HG02884 (cell line): ENCODE measurements at regions not wholly inside any gene's neighbourhood (a gene's known extent, or its start where the extent isn't known, plus 50 kb on each side); places are given as distances from the start of the nearest gene placed in this dataset.

ENCODE experiments used
- ATAC-seq: cut with Tn5 transposase; IDR thresholded peaks from one replicate; pipeline ENCODE4 v1.9.1; 2021; ENCODE audit warnings: mild to moderate bottlenecking, moderate library complexity; ENCODE audit not compliant: unreplicated experiment

DNA sequence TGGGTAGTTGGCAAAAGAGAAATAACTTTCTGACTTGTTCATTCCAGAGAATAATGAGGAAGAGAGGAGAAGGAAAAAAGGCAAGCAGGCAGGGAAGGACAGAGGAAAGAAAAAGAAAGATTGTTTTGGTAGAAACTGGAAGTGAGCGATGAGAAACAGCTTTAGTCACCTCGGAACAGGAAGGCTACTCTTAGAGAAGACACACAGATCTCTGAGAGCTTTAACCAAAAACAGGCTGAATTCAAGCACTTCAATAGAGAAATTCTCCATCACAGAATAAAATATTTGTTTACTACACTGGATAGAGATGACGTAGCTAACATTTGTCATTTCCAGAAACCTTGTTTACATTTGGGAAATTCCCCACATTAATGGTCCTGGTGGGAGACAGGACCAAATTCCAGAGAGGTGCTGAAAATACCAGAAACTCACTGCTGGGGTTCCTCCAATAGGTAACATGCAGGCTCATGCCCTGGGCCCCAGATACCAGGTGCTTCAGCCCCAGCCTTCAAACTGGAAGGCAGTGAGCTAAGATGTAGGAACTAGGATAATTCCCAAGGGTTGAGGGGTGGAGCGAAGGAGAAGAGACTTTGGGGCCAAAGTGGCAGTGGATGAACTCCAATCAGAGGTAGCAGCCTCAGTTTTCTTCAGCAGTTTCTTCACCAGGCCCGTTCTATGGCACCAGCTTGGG is 227.7 kb upstream of the GRAMD2B start:
- ATAC-seq = no peak

GRCh38 chr5:126198531-126198930 is 224.7 kb upstream of the GRAMD2B start:
- ATAC-seq = no peak

- no peak for ATAC-seq
Observed at GRCh38 chr5:126199467-126199866, 223.7 kb upstream of the GRAMD2B start.

DNA sequence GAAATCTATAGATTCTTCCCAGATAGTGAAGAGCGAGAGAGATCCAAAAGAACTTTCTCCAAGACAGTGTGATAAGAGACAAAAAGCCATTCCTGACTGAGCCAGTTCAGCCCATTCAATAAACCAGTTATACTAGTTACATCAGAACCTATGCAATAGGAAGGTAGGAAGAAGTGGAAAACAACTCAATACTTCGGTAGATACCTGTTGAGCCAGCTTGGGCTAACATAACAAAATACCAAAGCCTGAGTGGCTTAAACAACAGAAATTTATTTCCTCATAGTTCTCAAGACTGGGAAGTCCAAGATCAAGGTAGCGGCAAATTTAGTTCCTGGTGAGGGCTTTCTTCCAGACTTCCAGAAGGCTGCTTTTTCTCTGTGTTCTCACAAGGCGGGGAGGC is 214.5 kb upstream of the GRAMD2B start:
- no peak for ATAC-seq

- no peak for ATAC-seq
Observed at GRCh38 chr5:126210955-126211354, 212.3 kb upstream of the GRAMD2B start.

GRCh38 chr5:126219616-126220015 is 203.6 kb upstream of the GRAMD2B start:
- ATAC-seq = no peak

GRCh38 chr5:126220725-126221124 is 202.5 kb upstream of the GRAMD2B start:
- ATAC-seq = no peak

- ATAC-seq = no peak
Observed at GRCh38 chr5:126228934-126229333, 194.3 kb upstream of the GRAMD2B start.

DNA sequence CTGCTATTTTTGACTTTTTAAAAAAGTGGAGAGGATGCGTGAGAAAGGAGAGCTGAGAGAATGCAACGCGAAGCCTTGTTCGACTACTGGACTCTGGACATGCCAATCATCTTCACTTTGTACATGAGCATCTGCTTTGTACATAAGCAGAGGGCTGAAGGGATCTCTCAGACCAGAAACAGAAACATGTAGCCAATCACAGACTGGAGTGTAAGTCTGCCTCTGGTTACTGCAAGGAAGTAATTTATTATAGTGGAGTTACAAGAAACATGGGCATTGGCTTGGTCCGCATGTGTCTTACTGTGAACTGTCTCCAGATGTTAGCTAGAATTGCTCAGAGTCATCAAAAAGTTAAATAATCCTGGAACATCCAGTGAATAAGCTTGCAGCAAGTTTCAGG is 190.0 kb upstream of the GRAMD2B start:
- ATAC-seq = no peak

- no peak for ATAC-seq
Observed at GRCh38 chr5:126234563-126235195, 188.5 kb upstream of the GRAMD2B start.

- no peak for ATAC-seq
Observed at GRCh38 chr5:126235628-126236027, 187.6 kb upstream of the GRAMD2B start.

DNA sequence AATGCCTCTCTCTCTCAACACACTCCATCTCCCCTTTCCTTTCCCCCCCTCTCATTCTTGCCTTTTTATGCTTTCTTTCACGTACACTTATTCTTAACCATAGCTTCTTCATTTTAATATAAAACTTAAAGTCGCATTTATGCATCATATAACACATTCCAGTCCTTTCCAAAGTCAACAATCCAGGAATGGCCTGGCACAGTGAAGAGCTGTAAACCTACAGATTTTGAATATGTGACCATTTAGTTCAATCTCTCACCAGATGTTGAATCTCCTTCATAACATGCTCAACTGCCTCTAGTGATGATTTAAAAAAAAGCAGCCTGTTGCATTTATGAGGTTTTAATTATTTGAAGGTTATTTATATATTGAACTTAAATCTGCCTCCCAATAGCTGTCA is 186.2 kb upstream of the GRAMD2B start:
- ATAC-seq = no peak

DNA sequence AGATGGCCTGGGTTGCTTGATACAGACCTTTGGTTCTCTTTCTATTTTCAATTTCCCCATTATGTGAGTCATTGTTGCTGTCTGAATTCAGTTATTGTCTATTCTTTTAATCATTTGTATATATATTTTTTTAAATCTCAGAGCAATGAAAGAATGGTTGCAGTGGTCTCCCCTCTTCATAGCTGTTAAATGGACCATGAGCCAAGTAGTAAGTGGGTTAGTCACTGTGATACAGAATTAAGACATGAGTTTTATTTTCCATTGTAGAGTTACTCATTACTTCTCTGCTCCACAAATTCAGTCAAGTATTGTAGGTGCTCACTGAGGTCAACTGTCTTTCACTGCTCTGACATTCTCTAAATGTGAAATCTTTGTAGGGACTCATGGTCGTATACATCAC is 174.6 kb upstream of the GRAMD2B start:
- no peak for ATAC-seq

GRCh38 chr5:126251024-126251423 is 172.2 kb upstream of the GRAMD2B start:
- no peak for ATAC-seq

- ATAC-seq = no peak
Observed at GRCh38 chr5:126253406-126253805, 169.8 kb upstream of the GRAMD2B start.

DNA sequence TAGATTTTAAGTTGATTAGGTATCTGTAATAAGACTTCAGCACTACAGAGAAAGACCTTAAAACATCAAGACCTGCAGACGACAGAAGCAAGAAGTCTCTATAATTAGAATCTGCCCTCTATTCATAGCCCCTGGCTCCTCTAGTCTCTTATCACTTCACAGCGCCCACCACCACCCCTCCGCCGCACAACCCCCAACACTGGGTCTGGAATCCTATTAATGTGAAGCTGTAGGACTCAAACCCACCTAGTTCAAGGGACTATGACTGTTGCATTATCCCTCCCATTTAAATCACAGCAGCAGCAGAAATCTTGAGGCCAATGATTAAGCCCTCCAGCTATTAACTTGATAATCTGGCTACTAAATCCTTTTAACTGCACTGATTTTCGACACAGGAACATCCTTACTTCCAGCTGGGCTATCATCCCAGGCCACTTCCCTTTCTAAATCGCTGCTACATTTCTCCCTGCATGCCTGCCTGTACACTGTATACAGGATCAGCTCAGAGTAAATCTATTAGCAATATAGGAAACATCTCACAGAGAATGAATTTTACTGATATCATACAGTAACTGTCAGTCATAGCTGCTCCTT is 159.5 kb upstream of the GRAMD2B start:
- no peak for ATAC-seq

DNA sequence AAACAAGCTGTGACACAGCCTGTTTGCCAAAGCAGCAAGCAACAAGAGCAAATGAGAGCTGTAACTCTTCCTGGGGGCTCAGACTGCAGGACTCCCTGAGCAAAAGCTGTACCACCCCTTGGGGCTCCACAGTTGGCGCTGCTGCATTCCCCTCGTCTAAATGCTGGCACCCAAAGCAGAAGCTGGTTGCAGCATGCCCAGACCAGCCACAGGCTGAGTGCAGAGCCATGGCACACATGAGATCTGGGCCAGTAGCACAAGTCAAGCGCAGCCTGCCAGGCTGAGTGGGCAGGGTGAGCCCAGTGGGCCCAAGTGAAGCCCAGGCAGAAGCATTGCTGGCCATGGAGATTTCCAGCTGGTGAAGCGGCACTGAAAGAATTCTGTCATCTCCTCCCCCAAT is 157.3 kb upstream of the GRAMD2B start:
- no peak for ATAC-seq

DNA sequence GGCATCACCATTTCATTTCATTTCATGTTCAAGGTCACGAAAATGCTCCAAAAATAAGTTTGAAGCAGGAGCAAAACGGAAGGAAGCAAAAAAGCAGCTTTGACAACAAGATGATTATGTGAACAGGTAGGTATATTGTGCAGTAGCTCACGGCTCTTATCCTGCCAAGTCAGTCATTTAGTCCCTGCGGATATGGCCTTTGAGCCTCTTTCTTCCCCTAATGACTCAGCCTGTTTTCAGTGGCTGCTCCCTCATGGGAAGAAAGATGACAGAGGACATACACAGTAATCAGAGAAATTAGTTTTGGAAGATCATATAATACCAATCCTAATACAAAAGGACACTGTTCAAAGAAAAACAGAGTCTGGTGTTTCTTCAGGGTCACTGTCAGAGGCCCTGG is 155.8 kb upstream of the GRAMD2B start:
- no peak for ATAC-seq

GRCh38 chr5:126268697-126269315 is 154.4 kb upstream of the GRAMD2B start:
- no peak for ATAC-seq

DNA sequence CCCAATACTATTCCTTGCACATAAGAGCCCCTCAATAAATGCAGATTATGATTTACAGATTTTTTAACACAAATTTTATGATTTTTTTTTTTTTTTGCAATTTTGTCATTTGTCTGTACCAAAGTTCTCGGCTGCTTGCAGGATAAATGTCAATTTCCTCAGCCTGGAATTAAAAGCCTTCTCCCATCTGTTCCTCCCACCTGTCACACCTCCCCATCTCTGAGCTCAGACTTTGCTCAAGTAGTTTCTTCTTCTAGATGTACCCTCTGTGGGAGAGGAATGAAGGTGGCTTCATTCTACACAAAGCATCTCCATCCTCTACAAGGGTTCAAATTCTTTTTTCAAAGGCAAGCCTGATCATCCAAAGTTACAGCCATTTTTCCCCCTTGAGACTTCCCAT is 153.7 kb upstream of the GRAMD2B start:
- no peak for ATAC-seq

GRCh38 chr5:126271141-126271540 is 152.1 kb upstream of the GRAMD2B start:
- no peak for ATAC-seq
